OCI-LY1 (cell line): ENCODE measurements at regions not wholly inside any gene's neighbourhood (a gene's known extent, or its start where the extent isn't known, plus 50 kb on each side); places are given as distances from the start of the nearest gene placed in this dataset.

Experiments
- H2AFZ ChIP-seq: fragments of 200-600 bp; sonication (generic), shearing (Covaris generic); 2 replicates; pipeline ENCODE4 v1.6.0; 2014; ENCODE audit warnings: antibody characterized with exemption, mild to moderate bottlenecking, low read length
- H3F3A ChIP-seq: fragments of 200-600 bp; sonication (generic), shearing (Covaris generic); 2 replicates; pipeline ENCODE4 v1.6.0; 2014; ENCODE audit warnings: mild to moderate bottlenecking, antibody characterized with exemption, low read length, moderate library complexity; ENCODE audit not compliant: insufficient read depth
- H3K27ac ChIP-seq: fragments of 200-600 bp; sonication (generic); 2 replicates; pipeline ENCODE4 v1.5.1; 2014; ENCODE audit warnings: low read length, mixed run types, mild to moderate bottlenecking, low read depth; ENCODE audit not compliant: poor library complexity, severe bottlenecking
- H3K27me3 ChIP-seq: fragments of 200-600 bp; sonication (generic); 2 replicates; pipeline ENCODE4 v1.6.0; 2014; ENCODE audit warnings: antibody characterized with exemption, mild to moderate bottlenecking, low read length, moderate library complexity; ENCODE audit not compliant: insufficient read depth
- H3K36me3 ChIP-seq: fragments of 200-600 bp; sonication (generic); 2 replicates; pipeline ENCODE4 v1.6.1; 2014; ENCODE audit warnings: mild to moderate bottlenecking, antibody characterized with exemption, low read length, moderate library complexity, mixed read lengths; ENCODE audit not compliant: insufficient read depth
- H3K4me1 ChIP-seq: fragments of 200-600 bp; sonication (generic); 2 replicates; pipeline ENCODE4 v1.5.1; 2014; ENCODE audit warnings: mild to moderate bottlenecking, low read length, moderate library complexity; ENCODE audit not compliant: insufficient read depth, severe bottlenecking
- H3K4me2 ChIP-seq: fragments of 200-600 bp; sonication (generic), shearing (Covaris generic); 2 replicates; pipeline ENCODE4 v1.6.1; 2014; ENCODE audit warnings: low read length
- H3K4me3 ChIP-seq: fragments of 200-600 bp; sonication (generic); 2 replicates; pipeline ENCODE4 v1.5.1; 2014; ENCODE audit warnings: low read length, low read depth, mild to moderate bottlenecking, mixed read lengths; ENCODE audit not compliant: poor library complexity, severe bottlenecking
- H3K79me2 ChIP-seq: fragments of 200-600 bp; shearing (Covaris generic); 2 replicates; pipeline ENCODE4 v1.6.1; 2016; ENCODE audit warnings: mixed run types, low read length, mixed read lengths; ENCODE audit not compliant: insufficient read depth
- H3K9ac ChIP-seq: fragments of 200-600 bp; sonication (generic), shearing (Covaris generic); 2 replicates; pipeline ENCODE4 v1.6.1; 2014; ENCODE audit warnings: mild to moderate bottlenecking, low read length, mixed read lengths
- H3K9me2 ChIP-seq: fragments of 200-600 bp; sonication (generic), shearing (Covaris generic); 2 replicates; pipeline ENCODE4 v1.6.1; 2014; ENCODE audit warnings: low read depth, mild to moderate bottlenecking, low read length, mixed read lengths
- H3K9me3 ChIP-seq: fragments of 200-600 bp; shearing (Covaris generic); 2 replicates; pipeline ENCODE4 v1.6.1; 2014; ENCODE audit warnings: low read length, mixed read lengths
- H4K20me1 ChIP-seq: fragments of 200-600 bp; sonication (generic), shearing (Covaris generic); 2 replicates; pipeline ENCODE4 v1.6.0; 2016; ENCODE audit warnings: mild to moderate bottlenecking, low read length; ENCODE audit not compliant: insufficient read depth
- EZH2 ChIP-seq: fragments of 200-600 bp; sonication (generic), shearing (Covaris generic); IDR thresholded peaks from 2 replicates; pipeline ENCODE4 v1.8.0; 2017; ENCODE audit warnings: borderline replicate concordance, mixed run types, mild to moderate bottlenecking, antibody characterized with exemption, low read length, moderate library complexity, mixed read lengths
- TF ChIP-seq, protein P1 (sequence below): fragments of 200-600 bp; sonication (generic), shearing (Covaris generic); IDR thresholded peaks from 2 replicates; pipeline ENCODE4 v1.5.1; 2017; ENCODE audit warnings: mild to moderate bottlenecking, antibody characterized with exemption, low read length, moderate library complexity, mixed read lengths

DNA sequence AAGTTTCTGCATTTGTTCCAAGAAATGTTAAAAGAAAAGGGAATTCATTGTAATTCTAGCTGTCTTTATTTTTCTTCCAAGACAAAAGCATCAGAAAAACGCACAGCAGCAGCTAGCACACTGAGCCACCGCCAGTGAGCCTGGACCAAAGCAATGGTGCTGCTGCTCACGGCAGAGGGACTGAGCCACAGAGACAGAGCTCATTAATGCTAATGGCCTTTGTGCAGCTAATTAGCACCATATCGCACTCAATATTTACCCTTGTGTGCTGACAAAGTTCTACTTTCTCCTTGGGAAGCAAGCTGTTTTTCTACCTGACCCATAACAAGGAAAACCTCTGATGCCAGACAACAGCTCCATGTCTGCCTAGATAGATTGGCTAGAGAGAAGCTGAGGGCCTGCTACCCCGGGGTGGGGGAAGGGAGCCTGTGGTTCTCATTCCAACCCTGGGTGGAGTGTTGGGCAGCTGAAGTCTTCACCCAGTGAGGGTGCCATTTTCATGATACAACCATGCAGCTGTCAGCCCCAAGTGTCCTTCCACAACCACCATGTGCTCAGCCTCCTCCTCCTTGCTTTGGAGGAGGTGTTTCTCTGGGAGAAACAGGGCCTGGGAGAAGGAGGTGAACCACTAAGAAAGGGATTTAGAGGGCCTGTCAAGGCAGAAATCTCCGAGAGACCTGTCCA lies 131.1 kb upstream of the NCAM1 start:
- no peak overlapping the region for H3K4me2 ChIP-seq
- H3K36me3 ChIP-seq = no peaks in the 10 kb centered on the region
- no peak overlapping the region for H3K27ac ChIP-seq
- no peaks in the 10 kb centered on the region for H3K4me1 ChIP-seq
- H3K4me3 ChIP-seq = no peak overlapping the region
- no peaks in the 10 kb centered on the region for H3K9me3 ChIP-seq
- H3F3A ChIP-seq = no peaks in the 10 kb centered on the region
- no peaks in the 10 kb centered on the region for H3K9me2 ChIP-seq
- no peaks in the 10 kb centered on the region for H3K79me2 ChIP-seq
- TF ChIP-seq, protein P1, sequence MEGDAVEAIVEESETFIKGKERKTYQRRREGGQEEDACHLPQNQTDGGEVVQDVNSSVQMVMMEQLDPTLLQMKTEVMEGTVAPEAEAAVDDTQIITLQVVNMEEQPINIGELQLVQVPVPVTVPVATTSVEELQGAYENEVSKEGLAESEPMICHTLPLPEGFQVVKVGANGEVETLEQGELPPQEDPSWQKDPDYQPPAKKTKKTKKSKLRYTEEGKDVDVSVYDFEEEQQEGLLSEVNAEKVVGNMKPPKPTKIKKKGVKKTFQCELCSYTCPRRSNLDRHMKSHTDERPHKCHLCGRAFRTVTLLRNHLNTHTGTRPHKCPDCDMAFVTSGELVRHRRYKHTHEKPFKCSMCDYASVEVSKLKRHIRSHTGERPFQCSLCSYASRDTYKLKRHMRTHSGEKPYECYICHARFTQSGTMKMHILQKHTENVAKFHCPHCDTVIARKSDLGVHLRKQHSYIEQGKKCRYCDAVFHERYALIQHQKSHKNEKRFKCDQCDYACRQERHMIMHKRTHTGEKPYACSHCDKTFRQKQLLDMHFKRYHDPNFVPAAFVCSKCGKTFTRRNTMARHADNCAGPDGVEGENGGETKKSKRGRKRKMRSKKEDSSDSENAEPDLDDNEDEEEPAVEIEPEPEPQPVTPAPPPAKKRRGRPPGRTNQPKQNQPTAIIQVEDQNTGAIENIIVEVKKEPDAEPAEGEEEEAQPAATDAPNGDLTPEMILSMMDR = no peak
- no peak for TF ChIP-seq EZH2
- no peaks in the 10 kb centered on the region; the same call in 1 of the 2 replicates for H3K27me3 ChIP-seq
- no peaks in the 10 kb centered on the region for H4K20me1 ChIP-seq
- no peak overlapping the region for H3K9ac ChIP-seq
- no peak overlapping the region for H2AFZ ChIP-seq

DNA sequence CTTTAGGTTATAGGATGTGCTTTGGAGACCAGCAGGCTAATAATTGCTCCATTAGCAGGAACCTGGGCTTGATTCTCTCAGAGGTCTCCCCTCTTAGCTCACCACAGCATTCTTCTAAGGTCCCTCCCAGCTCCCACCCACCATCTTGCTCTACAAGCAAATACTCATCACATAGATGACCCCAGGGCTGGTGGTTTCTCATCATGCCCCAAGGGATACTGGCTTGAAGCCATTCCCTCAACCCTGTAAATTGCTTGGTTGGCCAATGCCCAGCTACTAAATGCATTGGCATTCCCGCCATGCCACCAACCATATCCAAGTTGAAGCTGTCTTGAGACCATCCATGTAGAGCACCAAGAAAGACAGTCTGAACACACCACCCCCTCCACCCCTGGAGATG lies 130.2 kb upstream of the NCAM1 start:
- Histone ChIP-seq H3F3A (no peaks in the 10 kb centered on the region), H4K20me1 (no peaks in the 10 kb centered on the region), H3K36me3 (no peaks in the 10 kb centered on the region), H3K4me1 (no peaks in the 10 kb centered on the region), H3K9me2 (no peaks in the 10 kb centered on the region), H3K79me2 (no peaks in the 10 kb centered on the region), H3K27me3 (no peaks in the 10 kb centered on the region; the same call in 1 of the 2 replicates), H3K9me3 (no peaks in the 10 kb centered on the region), H2AFZ (no peak overlapping the region), H3K4me3 (no peak overlapping the region), H3K27ac (no peak overlapping the region), H3K9ac (no peak overlapping the region), H3K4me2 (no peak overlapping the region)
- TF ChIP-seq EZH2 = no peak
- TF ChIP-seq, protein P1 = no peak

DNA sequence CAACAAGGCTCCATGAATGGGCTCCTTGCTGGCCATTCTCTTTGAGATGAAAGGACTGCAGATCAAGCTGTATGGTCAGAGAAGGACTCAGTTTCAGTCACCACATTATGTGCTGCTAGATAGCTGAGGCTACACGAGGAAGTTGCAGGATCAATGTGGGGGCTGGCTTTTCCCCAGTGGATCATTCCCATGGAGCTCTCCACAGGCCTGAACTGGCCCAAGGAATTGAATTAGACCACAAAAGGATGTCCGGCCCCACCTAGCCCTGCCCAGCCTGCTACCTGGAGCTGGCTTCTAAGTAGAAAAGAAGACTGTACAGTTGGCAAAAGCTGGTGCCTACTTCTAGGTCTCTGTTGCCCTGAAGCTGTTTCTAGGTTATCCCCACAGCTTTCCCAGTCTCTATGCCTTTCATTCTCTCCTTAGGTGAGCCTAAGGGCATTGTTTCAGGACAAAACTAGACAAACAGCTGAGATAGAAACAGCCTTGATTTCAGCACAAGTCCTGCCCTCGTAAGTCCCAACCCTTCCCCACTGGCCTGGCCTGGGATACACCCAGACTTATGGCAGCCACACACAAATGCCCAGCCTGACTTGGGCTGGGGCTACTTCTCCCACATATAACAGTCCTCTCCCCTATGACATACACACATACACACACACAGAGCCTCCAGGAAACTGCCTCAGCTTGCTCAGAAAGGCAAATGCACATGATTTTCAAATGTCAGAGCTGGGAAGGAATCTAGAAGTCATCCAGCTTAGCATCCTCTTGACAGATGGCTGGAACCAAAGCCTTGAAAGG lies 129.1 kb upstream of the NCAM1 start:
- Histone ChIP-seq H3F3A (no peaks in the 10 kb centered on the region), H3K4me2 (no peak overlapping the region), H3K36me3 (no peaks in the 10 kb centered on the region)

More for the DNA sequence above, 129.1 kb upstream of the NCAM1 start:
- Histone ChIP-seq H3K27me3 (no peaks in the 10 kb centered on the region; the same call in 1 of the 2 replicates), H3K79me2 (no peaks in the 10 kb centered on the region), H3K27ac (no peak overlapping the region), H3K9ac (no peak overlapping the region), H3K9me2 (no peaks in the 10 kb centered on the region), H3K9me3 (no peaks in the 10 kb centered on the region), H4K20me1 (no peaks in the 10 kb centered on the region), H3K4me3 (no peak overlapping the region), H2AFZ (no peak overlapping the region), H3K4me1 (no peaks in the 10 kb centered on the region)
- TF ChIP-seq EZH2 = no peak
- TF ChIP-seq, protein P1 = no peak
